RKO (cell line): ENCODE measurements at regions not wholly inside any gene's neighbourhood (a gene's known extent, or its start where the extent isn't known, plus 50 kb on each side); places are given as distances from the start of the nearest gene placed in this dataset.

Experiments
- DNase-seq: peaks from one replicate; pipeline ENCODE4 v3.0.0-alpha.2; 2016; ENCODE audit warnings: low spot score

GRCh38 chrX:65034292-65034667, 58.0 kb upstream of the ZC4H2 start:
- DNase-seq: no peak
